ENCODE measurements at regions not wholly inside any gene's neighbourhood (a gene's known extent, or its start where the extent isn't known, plus 50 kb on each side); places are given as distances from the start of the nearest gene placed in this dataset.
"Not testable (repeated sequence)": the region's sequence is repeated elsewhere in the genome, so short reads cannot be mapped to it uniquely, and the experiment has no call there.

DNA sequence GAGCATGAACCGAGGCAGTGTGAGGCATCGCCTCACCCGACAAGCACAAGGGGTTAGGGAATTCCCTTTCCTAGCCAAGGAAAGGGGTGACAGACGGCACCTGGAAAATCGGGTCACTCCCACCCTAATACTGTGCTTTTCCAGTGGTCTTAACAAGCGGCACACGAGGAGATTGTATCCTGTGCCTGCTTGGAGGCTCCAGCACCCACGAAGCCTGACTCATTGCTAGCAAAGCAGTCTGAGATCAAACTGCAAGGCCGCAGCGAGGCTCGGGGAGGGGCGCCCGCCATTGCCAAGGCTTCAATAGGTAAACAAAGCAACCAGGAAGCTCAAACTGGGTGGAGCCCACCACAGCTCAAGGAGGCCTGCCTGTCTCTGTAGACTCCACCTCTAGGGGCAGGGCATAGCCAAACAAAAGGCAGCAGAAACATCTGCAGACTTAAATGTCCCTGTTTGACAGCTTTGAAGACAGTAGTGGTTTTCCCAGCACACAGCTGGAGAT lies 109.0 kb upstream of the IRAK1BP1 start:
- H4K8ac ChIP-seq (ENCODE audit: low read length); H3K4me1 ChIP-seq (ENCODE audit: control insufficient read depth, insufficient read depth, low read depth, low read length); H3K27ac ChIP-seq (ENCODE audit: low read length, poor library complexity, severe bottlenecking); H3K18ac ChIP-seq (ENCODE audit: low read depth in 1 of 2, low read length in 2 of 2); H3K9me3 ChIP-seq (ENCODE audit: control insufficient read depth, low read length); H3K27me3 ChIP-seq (ENCODE audit: control insufficient read depth in 1 of 2, insufficient read depth in 1 of 2, low read length in 2 of 2); H3K4me2 ChIP-seq (ENCODE audit: low read length, poor library complexity, severe bottlenecking); DNase-seq; H3K4me3 ChIP-seq (ENCODE audit: insufficient read depth in 1 of 2, low read depth in 1 of 2, low read length in 2 of 2); H2BK12ac ChIP-seq (ENCODE audit: low read length in 2 of 2); H3K36me3 ChIP-seq (ENCODE audit: control insufficient read depth in 1 of 2, insufficient read depth in 2 of 2, low read depth in 1 of 2, low read length in 2 of 2); H3K4ac ChIP-seq (ENCODE audit: low read depth in 1 of 2, low read length in 2 of 2); H2BK120ac ChIP-seq (ENCODE audit: low read depth, low read length); H3K14ac ChIP-seq (ENCODE audit: low read length in 2 of 2); H3K9ac ChIP-seq (ENCODE audit: low read length); H2BK15ac ChIP-seq (ENCODE audit: low read depth, poor library complexity, severe bottlenecking); H2BK5ac ChIP-seq (ENCODE audit: low read depth, low read length, poor library complexity, severe bottlenecking); H2AK5ac ChIP-seq (ENCODE audit: low read length, severe bottlenecking); H2AFZ ChIP-seq (ENCODE audit: low read depth, low read length); H3K79me1 ChIP-seq (replicated peaks; ENCODE audit: low read length, poor library complexity, severe bottlenecking); H4K91ac ChIP-seq (ENCODE audit: low read length); H3K23ac ChIP-seq (ENCODE audit: low read length in 2 of 2): not testable (repeated sequence)
- WGBS = 72% methylated on average over 13 of the region's 13 CpGs

DNA sequence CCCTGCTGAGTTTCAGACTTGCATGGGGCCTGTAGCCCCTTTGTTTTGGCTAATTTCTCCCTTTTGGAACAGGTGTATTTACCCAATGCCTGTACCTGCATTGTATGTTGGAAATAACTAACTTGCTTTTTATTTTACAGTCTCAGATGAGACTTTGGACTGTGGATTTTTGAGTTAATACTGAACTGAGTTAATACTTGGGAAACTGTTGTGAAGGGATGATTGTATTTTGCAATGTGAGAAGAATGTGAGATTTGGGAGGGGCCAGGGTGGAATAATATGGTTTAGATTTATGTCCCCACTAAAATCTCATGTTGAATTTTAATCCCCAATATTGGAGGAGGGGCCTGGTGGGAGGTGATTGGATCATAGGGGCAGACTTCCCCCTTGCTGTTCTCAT lies 99.1 kb upstream of the IRAK1BP1 start:
- Histone ChIP-seq H3K23ac (ENCODE audit: low read length in 2 of 2) (no peak overlapping the region), H4K8ac (ENCODE audit: low read length) (no peak overlapping the region), H2BK12ac (ENCODE audit: low read length in 2 of 2) (no peak overlapping the region), H3K14ac (ENCODE audit: low read length in 2 of 2) (no peak overlapping the region), H2BK5ac (ENCODE audit: low read depth, low read length, poor library complexity, severe bottlenecking) (no peak overlapping the region), H3K79me1 (replicated peaks; ENCODE audit: low read length, poor library complexity, severe bottlenecking) (no peaks in the 10 kb centered on the region), H4K91ac (ENCODE audit: low read length) (no peak overlapping the region), H3K9me3 (ENCODE audit: control insufficient read depth, low read length) (no peaks in the 10 kb centered on the region), H3K4me1 (ENCODE audit: control insufficient read depth, insufficient read depth, low read depth, low read length) (no peaks in the 10 kb centered on the region), H2BK120ac (ENCODE audit: low read depth, low read length) (no peak overlapping the region), H3K27me3 (ENCODE audit: control insufficient read depth in 1 of 2, insufficient read depth in 1 of 2, low read length in 2 of 2) (no peaks in the 10 kb centered on the region), H2BK15ac (ENCODE audit: low read depth, poor library complexity, severe bottlenecking) (no peak overlapping the region), H3K18ac (ENCODE audit: low read depth in 1 of 2, low read length in 2 of 2) (no peak overlapping the region), H2AFZ (ENCODE audit: low read depth, low read length) (no peak overlapping the region), H2AK5ac (ENCODE audit: low read length, severe bottlenecking) (no peak overlapping the region), H3K9ac (ENCODE audit: low read length) (no peak overlapping the region), H3K4me3 (ENCODE audit: insufficient read depth in 1 of 2, low read depth in 1 of 2, low read length in 2 of 2) (no peak overlapping the region), H3K4me2 (ENCODE audit: low read length, poor library complexity, severe bottlenecking) (no peak overlapping the region), H3K36me3 (ENCODE audit: control insufficient read depth in 1 of 2, insufficient read depth in 2 of 2, low read depth in 1 of 2, low read length in 2 of 2) (no peaks in the 10 kb centered on the region), H3K4ac (ENCODE audit: low read depth in 1 of 2, low read length in 2 of 2) (no peak overlapping the region), H3K27ac (ENCODE audit: low read length, poor library complexity, severe bottlenecking) (no peak overlapping the region)
- no peak for DNase-seq

- 66% methylated on average over 4 of the region's 5 CpGs for WGBS
These were observed 96.6 kb upstream of the IRAK1BP1 start for GRCh38 chr6:78770765-78771164.

GRCh38 chr6:78771586-78771985 lies 95.8 kb upstream of the IRAK1BP1 start:
- Histone ChIP-seq H2BK5ac (ENCODE audit: low read depth, low read length, poor library complexity, severe bottlenecking) (no peak overlapping the region), H2BK120ac (ENCODE audit: low read depth, low read length) (no peak overlapping the region), H3K4me3 (ENCODE audit: insufficient read depth in 1 of 2, low read depth in 1 of 2, low read length in 2 of 2) (no peak overlapping the region), H3K4me1 (ENCODE audit: control insufficient read depth, insufficient read depth, low read depth, low read length) (no peaks in the 10 kb centered on the region), H3K23ac (ENCODE audit: low read length in 2 of 2) (no peak overlapping the region), H2AK5ac (ENCODE audit: low read length, severe bottlenecking) (no peak overlapping the region), H2BK12ac (ENCODE audit: low read length in 2 of 2) (no peak overlapping the region), H2BK15ac (ENCODE audit: low read depth, poor library complexity, severe bottlenecking) (no peak overlapping the region), H3K27me3 (ENCODE audit: control insufficient read depth in 1 of 2, insufficient read depth in 1 of 2, low read length in 2 of 2) (no peaks in the 10 kb centered on the region), H3K36me3 (ENCODE audit: control insufficient read depth in 1 of 2, insufficient read depth in 2 of 2, low read depth in 1 of 2, low read length in 2 of 2) (no peaks in the 10 kb centered on the region), H3K18ac (ENCODE audit: low read depth in 1 of 2, low read length in 2 of 2) (no peak overlapping the region), H3K4ac (ENCODE audit: low read depth in 1 of 2, low read length in 2 of 2) (no peak overlapping the region), H3K4me2 (ENCODE audit: low read length, poor library complexity, severe bottlenecking) (no peak overlapping the region), H3K27ac (ENCODE audit: low read length, poor library complexity, severe bottlenecking) (no peak overlapping the region), H4K91ac (ENCODE audit: low read length) (no peak overlapping the region), H2AFZ (ENCODE audit: low read depth, low read length) (no peak overlapping the region), H3K9me3 (ENCODE audit: control insufficient read depth, low read length) (no peaks in the 10 kb centered on the region), H3K79me1 (replicated peaks; ENCODE audit: low read length, poor library complexity, severe bottlenecking) (no peaks in the 10 kb centered on the region), H3K14ac (ENCODE audit: low read length in 2 of 2) (no peak overlapping the region), H4K8ac (ENCODE audit: low read length) (no peak overlapping the region), H3K9ac (ENCODE audit: low read length) (no peak overlapping the region)
- no peak for DNase-seq

More at GRCh38 chr6:78770765-78771164, 96.6 kb upstream of the IRAK1BP1 start:
- H3K9ac ChIP-seq (ENCODE audit: low read length) = no peak overlapping the region
- no peak overlapping the region for H3K4ac ChIP-seq (ENCODE audit: low read depth in 1 of 2, low read length in 2 of 2)
- no peak overlapping the region for H2BK120ac ChIP-seq (ENCODE audit: low read depth, low read length)
- H2BK12ac ChIP-seq (ENCODE audit: low read length in 2 of 2) = no peak overlapping the region
- no peaks in the 10 kb centered on the region for H3K9me3 ChIP-seq (ENCODE audit: control insufficient read depth, low read length)
- no peak overlapping the region for H3K14ac ChIP-seq (ENCODE audit: low read length in 2 of 2)
- no peak overlapping the region for H3K4me2 ChIP-seq (ENCODE audit: low read length, poor library complexity, severe bottlenecking)
- H3K27ac ChIP-seq (ENCODE audit: low read length, poor library complexity, severe bottlenecking) = no peak overlapping the region
- no peaks in the 10 kb centered on the region for H3K79me1 ChIP-seq (replicated peaks; ENCODE audit: low read length, poor library complexity, severe bottlenecking)
- H3K4me1 ChIP-seq (ENCODE audit: control insufficient read depth, insufficient read depth, low read depth, low read length) = no peaks in the 10 kb centered on the region
- no peak overlapping the region for H2AK5ac ChIP-seq (ENCODE audit: low read length, severe bottlenecking)
- no peak overlapping the region for H4K8ac ChIP-seq (ENCODE audit: low read length)
- no peak overlapping the region for H3K4me3 ChIP-seq (ENCODE audit: insufficient read depth in 1 of 2, low read depth in 1 of 2, low read length in 2 of 2)
- H2BK5ac ChIP-seq (ENCODE audit: low read depth, low read length, poor library complexity, severe bottlenecking) = no peak overlapping the region
- DNase-seq = no peak
- H3K23ac ChIP-seq (ENCODE audit: low read length in 2 of 2) = no peak overlapping the region
- no peak overlapping the region for H2AFZ ChIP-seq (ENCODE audit: low read depth, low read length)
- no peak overlapping the region for H2BK15ac ChIP-seq (ENCODE audit: low read depth, poor library complexity, severe bottlenecking)
- H3K18ac ChIP-seq (ENCODE audit: low read depth in 1 of 2, low read length in 2 of 2) = no peak overlapping the region
- no peaks in the 10 kb centered on the region for H3K27me3 ChIP-seq (ENCODE audit: control insufficient read depth in 1 of 2, insufficient read depth in 1 of 2, low read length in 2 of 2)
- no peak overlapping the region for H4K91ac ChIP-seq (ENCODE audit: low read length)
- H3K36me3 ChIP-seq (ENCODE audit: control insufficient read depth in 1 of 2, insufficient read depth in 2 of 2, low read depth in 1 of 2, low read length in 2 of 2) = no peaks in the 10 kb centered on the region

All from mesenchymal stem cell (in vitro differentiated cells and primary cell).